HG03521 (cell line): ENCODE measurements at regions not wholly inside any gene's neighbourhood (a gene's known extent, or its start where the extent isn't known, plus 50 kb on each side); places are given as distances from the start of the nearest gene placed in this dataset.
"Not testable (repeated sequence)": the region's sequence is repeated elsewhere in the genome, so short reads cannot be mapped to it uniquely, and the experiment has no call there.

ENCODE experiments used
- ATAC-seq: cut with Tn5 transposase; IDR thresholded peaks from one replicate; pipeline ENCODE4 v1.9.1; 2021; ENCODE audit warnings: mild to moderate bottlenecking, moderate library complexity; ENCODE audit not compliant: unreplicated experiment

- ATAC-seq = not testable (repeated sequence)
These were observed 90.0 kb upstream of the PLGLB2 start for GRCh38 chr2:87657915-87658314.

DNA sequence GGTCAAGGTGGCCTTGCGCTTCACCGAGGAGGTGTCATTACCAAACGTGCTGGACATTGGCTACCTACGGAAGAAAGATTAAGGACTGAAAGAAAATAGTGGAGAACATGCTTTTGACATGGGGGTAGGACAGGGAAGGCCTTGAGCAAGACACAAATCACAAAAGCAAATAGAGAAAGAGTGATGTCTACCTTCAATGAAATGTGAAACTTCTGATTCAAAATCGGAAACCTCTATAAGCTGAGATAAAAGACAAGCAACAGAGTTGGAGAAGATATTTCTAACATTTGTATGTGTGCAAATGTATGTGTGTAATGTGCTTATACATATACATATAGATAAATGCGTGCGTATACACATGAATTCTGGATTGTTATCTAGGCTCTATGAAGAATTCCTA is 89.5 kb upstream of the PLGLB2 start:
- not testable (repeated sequence) for ATAC-seq

DNA sequence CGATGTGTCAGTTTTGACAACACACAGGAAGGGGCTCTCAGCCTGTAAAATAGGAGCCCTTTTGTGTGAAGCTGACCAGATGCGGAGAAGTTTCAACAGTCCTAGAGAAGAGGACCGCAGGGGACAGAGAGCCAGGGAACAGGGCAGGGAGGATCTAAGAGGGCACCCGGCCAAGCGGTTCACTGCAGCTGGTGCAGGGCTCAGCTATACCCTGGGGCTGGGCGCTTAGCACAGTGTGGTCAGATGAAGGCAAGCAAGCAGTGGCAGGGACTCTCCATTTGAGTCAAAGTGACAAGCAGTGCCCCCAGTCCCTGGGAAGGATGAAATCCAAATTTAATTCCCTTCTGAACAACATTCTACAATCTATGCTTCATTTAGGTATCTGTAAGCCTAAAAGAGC is 88.9 kb upstream of the PLGLB2 start:
- ATAC-seq = not testable (repeated sequence)

- ATAC-seq = not testable (repeated sequence)
These were observed 87.7 kb upstream of the PLGLB2 start for GRCh38 chr2:87660164-87660563.

DNA sequence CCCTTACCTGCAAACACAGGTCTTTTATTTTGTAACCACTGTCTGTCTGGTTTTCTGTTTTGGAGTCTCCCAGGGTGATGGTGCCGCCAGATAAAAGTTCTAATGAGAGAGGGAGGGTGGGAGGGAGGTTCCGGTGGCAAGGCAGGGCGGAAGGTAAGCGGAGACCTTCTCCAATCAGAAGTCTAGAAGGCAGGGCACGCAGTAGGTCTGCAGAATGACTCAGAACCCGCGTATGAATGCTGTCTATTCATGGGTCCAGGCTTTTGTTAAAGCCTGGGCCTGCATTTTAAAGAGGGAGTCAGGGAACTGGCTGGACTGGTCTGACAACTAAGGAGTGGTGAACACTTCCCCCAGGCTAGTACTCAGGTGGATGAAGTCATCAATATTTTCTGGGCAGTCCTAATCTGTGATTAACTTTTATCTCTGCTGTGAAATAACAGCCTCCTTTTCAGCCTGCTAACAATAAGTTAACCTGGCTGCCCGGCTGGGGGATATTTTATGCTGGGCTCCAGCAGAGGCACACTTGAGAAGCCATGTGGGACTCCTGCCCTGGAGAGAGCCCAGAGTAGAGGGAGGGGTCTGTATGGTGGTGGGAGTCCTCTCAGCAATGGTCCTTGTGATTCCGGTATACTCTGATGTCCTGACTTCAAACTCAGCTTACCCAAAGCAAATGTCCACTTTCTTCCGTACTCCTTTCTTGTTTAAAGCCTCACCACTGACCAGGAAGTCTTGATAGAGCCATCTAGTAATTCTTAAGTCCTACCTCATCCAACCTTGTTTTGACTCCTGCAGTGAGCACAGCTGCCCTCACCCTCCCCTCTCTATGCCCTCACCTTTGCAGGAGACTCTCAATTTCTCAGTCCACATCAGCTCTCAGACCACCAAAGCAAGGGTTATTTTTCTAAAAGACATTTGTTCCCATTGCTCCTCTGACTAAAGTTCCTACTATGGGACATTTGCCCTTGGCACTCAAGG is 85.3 kb upstream of the PLGLB2 start:
- ATAC-seq = not testable (repeated sequence)

DNA sequence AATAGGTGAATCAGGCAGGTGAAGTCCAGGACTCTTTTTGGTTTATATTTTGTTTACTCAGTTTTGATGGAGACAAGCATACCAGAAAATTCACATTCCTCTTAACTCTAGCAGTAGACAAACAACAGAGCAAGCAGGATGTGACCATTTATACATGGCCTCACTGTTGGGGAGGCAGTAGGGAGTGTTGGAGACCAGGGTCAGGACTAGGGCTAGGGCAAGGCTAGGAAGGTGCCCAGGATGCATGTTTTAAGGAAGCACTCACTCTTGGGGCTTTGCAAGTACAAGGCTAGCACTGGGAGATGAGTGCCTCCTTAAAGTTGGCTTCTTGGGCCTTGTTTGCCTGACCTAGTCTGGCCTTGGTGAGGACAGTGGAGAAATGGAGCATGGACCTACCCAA is 84.5 kb upstream of the PLGLB2 start:
- not testable (repeated sequence) for ATAC-seq

DNA sequence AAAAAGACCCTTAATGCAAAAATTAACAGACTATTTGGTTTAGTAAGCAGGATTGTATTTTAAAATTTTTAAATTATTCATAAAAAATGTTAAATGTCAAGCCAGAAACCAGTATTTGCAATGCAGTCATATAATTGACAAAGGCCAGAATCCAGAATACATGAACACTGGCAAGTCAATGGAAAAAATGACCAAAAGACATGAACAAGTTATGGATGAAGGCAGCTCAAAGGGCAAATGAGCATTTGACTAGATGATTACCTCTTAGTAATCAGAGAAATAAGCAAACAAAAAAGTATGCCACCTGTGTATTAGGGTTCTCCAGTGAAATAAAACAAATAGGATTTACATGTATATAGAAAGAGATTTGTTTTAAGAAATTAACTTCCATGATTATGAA is 80.9 kb upstream of the PLGLB2 start:
- not testable (repeated sequence) for ATAC-seq

- ATAC-seq = not testable (repeated sequence)
These were observed 79.5 kb upstream of the PLGLB2 start for GRCh38 chr2:87668361-87668760.

DNA sequence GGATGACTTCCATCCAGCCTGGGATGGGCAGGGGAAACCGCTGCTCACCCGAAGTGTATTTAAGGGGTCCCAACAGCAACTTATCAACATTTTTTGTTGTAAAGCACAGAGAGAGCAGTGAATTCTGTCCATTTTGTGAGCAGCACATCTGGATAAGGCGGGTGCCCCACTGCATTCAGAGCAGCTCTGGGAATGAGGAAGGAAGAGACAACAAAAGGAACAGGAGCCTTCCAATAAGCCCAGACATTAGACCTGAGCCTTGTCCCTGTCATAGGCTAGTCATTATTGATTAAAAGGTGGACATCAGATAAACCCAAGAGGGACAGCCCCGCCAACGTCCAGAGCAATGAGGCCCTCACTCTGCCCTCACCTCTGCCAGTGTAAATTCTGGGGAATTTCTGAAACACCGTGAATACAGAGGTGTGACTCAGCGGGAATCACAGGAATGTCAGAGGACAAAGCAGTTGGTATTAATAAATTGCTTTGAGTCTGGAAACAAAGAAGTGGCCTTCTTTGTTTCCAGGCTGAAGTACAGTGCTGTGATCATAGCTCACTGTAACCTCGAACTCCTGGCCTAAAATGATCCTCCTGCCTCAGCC is 78.2 kb upstream of the PLGLB2 start:
- not testable (repeated sequence) for ATAC-seq

DNA sequence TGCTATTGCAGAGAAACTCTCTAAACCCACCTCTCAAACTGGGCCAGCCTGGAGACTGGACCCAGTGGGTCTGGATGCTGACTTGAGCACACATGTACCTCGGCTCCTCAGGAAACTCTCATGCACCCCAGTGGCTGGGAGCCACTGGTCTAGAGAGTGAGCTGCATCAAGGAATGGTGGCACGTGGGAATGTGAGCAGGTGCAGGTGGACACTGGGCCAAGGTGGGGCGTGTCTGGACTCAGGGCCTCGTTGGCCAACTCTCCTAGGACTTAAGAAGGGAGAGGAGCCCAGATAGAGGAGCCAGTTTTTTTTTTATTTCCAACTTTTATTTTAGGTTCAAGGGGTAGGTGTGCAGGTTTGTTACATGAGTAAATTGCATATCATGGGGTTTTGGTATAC is 75.5 kb upstream of the PLGLB2 start:
- not testable (repeated sequence) for ATAC-seq

GRCh38 chr2:87674729-87675128 is 73.2 kb upstream of the PLGLB2 start:
- not testable (repeated sequence) for ATAC-seq

GRCh38 chr2:87675487-87675886 is 72.4 kb upstream of the PLGLB2 start:
- ATAC-seq = not testable (repeated sequence)

- not testable (repeated sequence) for ATAC-seq
These were observed 70.4 kb upstream of the PLGLB2 start for GRCh38 chr2:87677421-87677923.

DNA sequence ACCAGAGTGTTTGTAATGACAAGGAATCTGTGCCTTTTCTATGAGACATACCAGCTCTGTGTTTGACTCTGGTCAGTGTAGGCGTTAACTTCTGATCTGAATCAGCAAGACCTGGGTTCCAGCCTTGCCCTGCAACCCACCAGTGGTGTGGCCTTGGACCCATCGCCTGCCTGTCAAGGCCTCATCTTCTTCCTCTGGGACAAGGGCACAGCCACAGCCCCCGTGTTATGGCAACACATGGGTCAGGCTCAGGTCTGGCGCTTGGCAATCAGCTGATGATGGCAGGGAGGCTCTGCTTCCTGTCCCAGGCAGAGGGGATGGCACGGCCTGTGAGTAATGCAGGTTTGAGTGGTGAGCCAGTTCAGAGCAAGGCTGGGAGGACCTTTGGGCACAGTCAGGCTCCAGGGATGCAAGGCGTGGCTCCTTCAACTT is 69.1 kb upstream of the PLGLB2 start:
- not testable (repeated sequence) for ATAC-seq

DNA sequence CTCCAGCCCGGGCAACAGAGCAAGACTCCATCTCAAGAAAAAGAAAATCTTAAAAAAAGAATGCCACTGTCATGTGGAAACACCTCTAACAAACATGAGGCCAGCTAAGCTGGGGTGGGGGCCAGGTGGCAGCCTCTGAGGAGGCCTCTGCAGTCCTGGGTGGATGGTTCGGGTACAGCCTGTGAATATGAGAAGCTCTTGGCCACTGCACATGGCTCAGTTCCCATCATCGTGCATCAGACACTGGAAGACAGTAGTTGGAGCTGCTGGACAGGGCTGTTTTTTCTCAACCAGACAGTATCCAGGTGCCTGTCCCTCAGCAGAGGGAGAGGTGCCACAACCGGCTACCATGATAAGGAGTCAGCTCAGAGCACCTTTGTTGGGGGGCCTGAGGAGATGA is 67.9 kb upstream of the PLGLB2 start:
- ATAC-seq = not testable (repeated sequence)

DNA sequence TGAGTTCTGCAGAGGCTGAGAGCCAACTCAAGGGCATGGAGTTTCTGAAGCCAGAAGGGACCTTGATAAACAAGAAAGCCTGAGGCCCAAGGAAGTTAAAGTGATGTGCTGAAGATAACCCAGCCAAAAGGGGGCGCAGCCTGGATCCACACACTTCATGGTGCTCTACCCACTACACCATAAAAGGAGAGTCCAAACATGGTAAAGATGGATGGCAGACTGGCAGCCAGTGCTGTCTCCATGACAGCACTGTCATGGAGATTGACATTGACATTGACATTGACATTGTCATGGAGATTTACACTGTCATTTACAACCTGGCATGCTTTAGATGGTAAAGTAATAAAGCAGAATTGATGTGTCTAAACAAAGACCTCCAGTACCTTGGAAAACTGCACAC is 67.2 kb upstream of the PLGLB2 start:
- not testable (repeated sequence) for ATAC-seq

GRCh38 chr2:87683451-87683850 is 64.4 kb upstream of the PLGLB2 start:
- ATAC-seq = not testable (repeated sequence)

DNA sequence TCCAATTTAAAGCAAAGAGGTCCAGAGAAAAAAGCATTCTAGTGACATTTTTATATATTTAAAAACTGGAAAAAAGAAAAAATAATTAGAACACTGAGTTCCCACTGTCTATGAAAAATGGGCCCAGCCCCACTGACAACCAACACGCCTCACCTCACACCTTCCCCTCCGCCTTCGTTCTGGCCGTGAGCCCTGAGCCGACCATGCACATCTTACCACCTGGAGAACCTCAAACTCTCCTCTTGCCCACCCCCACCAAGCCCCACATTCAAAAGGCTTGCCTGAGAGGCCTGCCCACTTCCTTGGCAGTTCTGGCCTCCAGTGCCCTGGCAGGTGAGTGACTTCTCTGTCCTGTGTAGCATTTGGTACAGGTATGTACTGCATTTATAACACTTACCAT is 63.9 kb upstream of the PLGLB2 start:
- ATAC-seq = not testable (repeated sequence)

- ATAC-seq = not testable (repeated sequence)
These were observed 62.3 kb upstream of the PLGLB2 start for GRCh38 chr2:87685558-87685957.

- not testable (repeated sequence) for ATAC-seq
These were observed 60.9 kb upstream of the PLGLB2 start for GRCh38 chr2:87686873-87687549.
